ENCODE measurements at regions not wholly inside any gene's neighbourhood (a gene's known extent, or its start where the extent isn't known, plus 50 kb on each side); places are given as distances from the start of the nearest gene placed in this dataset.

- H3K9me2 ChIP-seq (ENCODE audit: low read depth, low read length), result no peaks in the 10 kb centered on the region
- TF ChIP-seq CTCF (IDR thresholded peaks at IDR 0.05; ENCODE audit: low read length), result no peak
- TF ChIP-seq EZH2 (IDR thresholded peaks at IDR 0.05; ENCODE audit: borderline replicate concordance, low read length), result no peak
Observed at GRCh38 chr1:81484284-81484683, 316.4 kb upstream of the ADGRL2 start.

GRCh38 chr1:81478219-81478618 lies 322.5 kb upstream of the ADGRL2 start:
- TF ChIP-seq EZH2 (IDR thresholded peaks at IDR 0.05; ENCODE audit: borderline replicate concordance, low read length) (no peak), CTCF (IDR thresholded peaks at IDR 0.05; ENCODE audit: low read length) (no peak)
- H3K27me3 ChIP-seq (ENCODE audit: insufficient read depth, low read length), result no peaks in the 10 kb centered on the region
- H3K27ac ChIP-seq (ENCODE audit: low read depth, low read length, poor library complexity, severe bottlenecking), result no peak overlapping the region
- H3K36me3 ChIP-seq (ENCODE audit: insufficient read depth, low read length), result no peaks in the 10 kb centered on the region
- H3K4me3 ChIP-seq (ENCODE audit: low read depth, low read length, poor library complexity, severe bottlenecking), result no peak overlapping the region
- H3K9me2 ChIP-seq (ENCODE audit: low read depth, low read length), result no peaks in the 10 kb centered on the region
- no peak overlapping the region for H3K9ac ChIP-seq (ENCODE audit: low read length)
- H3K4me2 ChIP-seq (ENCODE audit: low read length), result no peak overlapping the region
- no peaks in the 10 kb centered on the region for H3K9me3 ChIP-seq (ENCODE audit: low read length)
- H3K79me2 ChIP-seq (ENCODE audit: insufficient read depth, low read length), result no peaks in the 10 kb centered on the region
- no peak overlapping the region for H2AFZ ChIP-seq (ENCODE audit: low read length)
- no peaks in the 10 kb centered on the region for H4K20me1 ChIP-seq (ENCODE audit: insufficient read depth, low read length)
- no peaks in the 10 kb centered on the region for H3K4me1 ChIP-seq (ENCODE audit: insufficient read depth, low read length, severe bottlenecking)
- H3F3A ChIP-seq (ENCODE audit: insufficient read depth, low read length), result no peaks in the 10 kb centered on the region

More at GRCh38 chr1:81484284-81484683, 316.4 kb upstream of the ADGRL2 start:
- Histone ChIP-seq H3K9ac (ENCODE audit: low read length) (no peak overlapping the region), H3K79me2 (ENCODE audit: insufficient read depth, low read length) (no peaks in the 10 kb centered on the region), H3K4me2 (ENCODE audit: low read length) (no peak overlapping the region), H3K9me3 (ENCODE audit: low read length) (no peaks in the 10 kb centered on the region), H3K36me3 (ENCODE audit: insufficient read depth, low read length) (no peaks in the 10 kb centered on the region), H2AFZ (ENCODE audit: low read length) (no peak overlapping the region), H4K20me1 (ENCODE audit: insufficient read depth, low read length) (no peaks in the 10 kb centered on the region), H3K4me1 (ENCODE audit: insufficient read depth, low read length, severe bottlenecking) (no peaks in the 10 kb centered on the region), H3K27ac (ENCODE audit: low read depth, low read length, poor library complexity, severe bottlenecking) (no peak overlapping the region), H3K4me3 (ENCODE audit: low read depth, low read length, poor library complexity, severe bottlenecking) (no peak overlapping the region), H3K27me3 (ENCODE audit: insufficient read depth, low read length) (no peaks in the 10 kb centered on the region), H3F3A (ENCODE audit: insufficient read depth, low read length) (no peaks in the 10 kb centered on the region)

GRCh38 chr1:81477710-81478109 lies 323.0 kb upstream of the ADGRL2 start:
- Histone ChIP-seq H3K79me2 (ENCODE audit: insufficient read depth, low read length) (no peaks in the 10 kb centered on the region), H3F3A (ENCODE audit: insufficient read depth, low read length) (no peaks in the 10 kb centered on the region), H3K9ac (ENCODE audit: low read length) (no peak overlapping the region), H4K20me1 (ENCODE audit: insufficient read depth, low read length) (no peaks in the 10 kb centered on the region), H3K27ac (ENCODE audit: low read depth, low read length, poor library complexity, severe bottlenecking) (no peak overlapping the region), H2AFZ (ENCODE audit: low read length) (no peak overlapping the region), H3K4me2 (ENCODE audit: low read length) (no peak overlapping the region), H3K4me3 (ENCODE audit: low read depth, low read length, poor library complexity, severe bottlenecking) (no peak overlapping the region), H3K4me1 (ENCODE audit: insufficient read depth, low read length, severe bottlenecking) (no peaks in the 10 kb centered on the region), H3K36me3 (ENCODE audit: insufficient read depth, low read length) (no peaks in the 10 kb centered on the region), H3K27me3 (ENCODE audit: insufficient read depth, low read length) (no peaks in the 10 kb centered on the region), H3K9me3 (ENCODE audit: low read length) (no peaks in the 10 kb centered on the region), H3K9me2 (ENCODE audit: low read depth, low read length) (no peaks in the 10 kb centered on the region)
- TF ChIP-seq EZH2 (IDR thresholded peaks at IDR 0.05; ENCODE audit: borderline replicate concordance, low read length) (no peak), CTCF (IDR thresholded peaks at IDR 0.05; ENCODE audit: low read length) (no peak)
